ENCODE measurements at regions not wholly inside any gene's neighbourhood (a gene's known extent, or its start where the extent isn't known, plus 50 kb on each side); places are given as distances from the start of the nearest gene placed in this dataset.

DNA sequence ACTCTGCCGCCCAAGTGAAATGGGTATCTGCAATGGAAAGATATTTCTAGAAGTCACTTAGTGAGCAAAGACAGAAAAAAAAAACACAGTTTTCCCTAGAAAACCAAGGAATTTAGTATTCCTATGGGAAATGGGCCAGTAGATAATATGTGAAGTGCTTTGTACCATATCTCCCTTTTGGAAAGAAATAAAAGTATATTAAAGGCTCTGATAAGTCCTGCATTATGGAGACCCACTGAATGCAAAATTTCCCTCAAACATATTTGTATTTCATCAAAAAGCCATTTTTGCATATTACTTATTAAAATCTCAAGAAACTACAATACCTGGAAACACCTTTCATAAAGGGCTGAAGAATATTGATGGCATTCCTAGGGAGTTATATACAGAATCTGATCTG is 51.6 kb upstream of the DYNLRB2 start:
- no peak for DNase-seq

DNA sequence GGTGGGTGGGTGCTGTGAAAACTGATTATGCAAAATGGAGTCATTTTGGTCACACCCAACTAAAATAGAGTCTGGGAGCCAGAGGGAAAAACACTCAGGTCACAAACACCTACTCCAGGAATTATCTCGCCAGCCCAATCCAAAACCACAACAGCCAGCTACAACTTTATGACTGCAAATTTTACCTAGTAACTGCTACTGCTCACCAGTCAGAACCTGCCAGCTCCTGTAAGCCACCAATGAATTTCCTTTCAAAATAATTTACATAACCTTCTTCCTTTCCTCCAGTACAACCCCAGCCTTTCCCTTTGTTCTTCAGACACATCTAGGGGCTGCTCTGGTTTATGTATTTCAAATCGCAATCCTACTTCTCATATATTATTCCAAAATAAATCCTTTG is 52.6 kb upstream of the DYNLRB2 start:
- DNase-seq, result no peak

DNA sequence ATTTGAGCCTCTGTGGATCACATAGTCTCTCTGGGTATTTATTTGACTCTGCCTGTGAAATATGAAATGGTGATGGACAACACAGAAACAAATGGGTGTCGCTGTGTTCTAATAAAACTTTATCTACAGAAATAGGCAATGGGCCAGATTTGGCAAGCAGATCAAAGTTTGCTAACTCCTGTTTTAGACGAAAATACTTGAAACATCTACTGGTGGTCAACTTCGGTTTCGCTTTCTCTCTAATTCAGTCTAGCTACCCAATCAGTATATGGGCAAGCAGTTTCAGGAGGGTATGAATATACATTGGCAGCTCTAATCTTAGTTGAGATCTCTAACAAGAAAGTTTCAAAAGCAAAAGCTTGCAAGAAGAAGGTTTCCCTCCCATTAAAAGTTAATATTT is 60.1 kb upstream of the DYNLRB2 start:
- DNase-seq, result no peak

DNA sequence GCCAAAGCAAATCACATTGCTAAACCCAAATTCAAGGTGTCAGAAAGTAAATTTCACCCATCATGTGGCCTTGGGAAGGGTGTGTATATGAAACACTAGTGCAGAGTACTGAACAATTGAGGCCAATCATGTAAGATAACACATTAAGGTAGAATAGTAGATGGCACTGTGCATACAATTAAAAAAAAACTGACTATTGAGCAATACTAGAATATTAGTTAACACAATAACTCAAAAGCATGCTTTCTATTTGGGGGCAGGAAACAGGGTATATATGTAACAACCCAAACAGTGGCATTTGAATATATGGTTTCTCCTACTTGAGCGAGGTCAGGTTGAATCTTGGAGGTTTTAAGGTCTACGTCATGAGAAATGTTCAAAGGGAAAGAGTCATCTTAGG is 63.0 kb upstream of the DYNLRB2 start:
- DNase-seq, result no peak

DNA sequence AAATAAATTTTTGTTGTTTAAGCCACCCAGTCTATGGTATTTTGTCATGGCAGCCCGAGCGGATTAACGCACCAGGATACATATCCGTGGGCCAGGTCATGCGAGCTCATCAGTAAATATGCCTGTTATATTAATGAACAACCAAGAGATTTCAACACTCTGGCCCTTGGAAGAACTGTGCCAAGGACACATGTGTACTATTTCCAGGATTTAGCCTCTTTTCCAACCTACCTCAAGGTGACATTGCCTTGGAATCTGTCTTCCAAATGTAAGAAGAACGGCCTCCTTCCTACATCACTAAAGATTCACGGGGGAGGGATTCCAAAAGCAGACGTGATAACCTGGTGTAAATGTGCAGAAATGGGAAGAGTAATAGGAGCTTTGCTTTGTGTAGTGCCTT is 72.8 kb upstream of the DYNLRB2 start:
- no peak for DNase-seq

DNA sequence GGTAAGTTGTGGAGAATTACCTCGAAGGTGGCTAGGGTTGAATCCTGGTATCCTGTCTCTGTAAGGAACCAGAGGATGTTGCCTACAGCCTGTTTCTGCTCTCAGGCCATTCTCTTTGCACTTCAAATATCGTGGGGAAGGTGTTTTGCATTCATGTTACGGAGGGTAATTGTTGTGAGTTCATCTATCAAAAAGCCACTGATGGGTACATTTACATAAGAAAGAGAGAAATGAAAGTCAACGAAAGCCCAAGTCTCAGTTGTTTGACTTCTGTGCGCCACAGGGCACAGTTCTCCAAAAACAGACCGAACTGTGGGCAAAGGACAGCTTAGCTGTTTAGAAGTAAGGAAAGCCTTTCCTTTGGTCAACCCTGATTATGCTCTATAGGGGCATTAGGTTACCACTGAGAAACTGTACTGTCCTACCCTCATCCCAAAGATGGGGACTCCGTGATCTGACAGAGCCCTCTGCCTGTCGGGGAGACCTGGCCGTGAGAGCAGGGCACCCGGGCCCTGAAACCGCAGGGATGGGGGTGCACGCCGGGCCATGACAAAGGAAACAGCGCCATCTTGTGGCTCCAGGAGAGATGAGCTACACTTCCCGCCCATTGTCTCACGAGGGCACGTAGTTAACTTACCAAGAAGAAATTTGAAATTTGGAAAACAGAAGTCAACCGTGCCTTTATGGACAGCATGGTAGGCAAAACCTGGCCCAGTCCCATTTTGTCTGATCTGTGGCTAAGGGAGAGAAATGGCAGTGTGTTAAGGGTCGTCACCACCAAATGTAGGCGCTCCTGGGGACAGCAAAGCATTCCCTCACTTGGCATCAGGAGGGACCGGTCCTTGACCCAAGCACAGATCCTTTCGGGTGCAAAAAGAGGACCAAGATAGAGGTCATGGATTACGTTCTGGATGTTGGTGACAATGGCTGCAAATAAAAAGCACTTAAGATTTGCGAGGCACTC is 74.5 kb upstream of the DYNLRB2 start:
- DNase-seq, result peak; percentile 61 to 70

DNA sequence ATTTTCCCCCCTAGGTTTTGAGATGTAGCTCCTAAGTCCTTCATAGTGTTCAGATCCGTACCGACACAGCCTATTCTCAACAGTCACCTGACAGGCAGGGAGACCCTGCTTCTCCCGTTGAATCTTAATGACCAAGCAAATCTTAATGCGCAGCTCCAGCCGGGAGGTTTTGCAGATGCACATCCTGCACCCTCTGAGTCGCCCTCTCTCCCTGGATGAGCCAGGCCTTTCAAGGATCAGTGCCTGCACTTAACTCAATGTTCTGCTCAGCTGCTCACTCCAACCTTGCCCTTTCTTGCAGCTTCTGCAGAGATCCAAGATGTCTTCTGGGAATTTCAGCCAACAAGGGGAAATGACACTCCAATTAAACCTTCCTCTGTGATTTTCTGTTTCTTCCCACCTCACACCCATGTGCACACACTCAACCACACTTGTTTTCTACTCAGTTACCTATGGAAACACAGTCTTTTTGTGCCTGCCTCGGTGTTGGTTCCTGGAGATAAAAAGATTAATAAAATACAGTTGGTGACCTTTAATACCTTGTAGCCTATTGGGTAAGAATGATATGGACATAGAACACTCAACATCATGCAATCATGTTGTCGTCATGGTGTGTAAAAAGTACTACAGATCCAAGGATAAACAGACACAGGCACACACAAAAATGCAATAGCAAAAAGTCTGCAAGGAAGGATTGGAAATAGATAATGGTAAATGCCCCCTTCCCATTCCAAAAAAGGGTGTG is 76.9 kb upstream of the DYNLRB2 start:
- DNase-seq, result no peak

DNA sequence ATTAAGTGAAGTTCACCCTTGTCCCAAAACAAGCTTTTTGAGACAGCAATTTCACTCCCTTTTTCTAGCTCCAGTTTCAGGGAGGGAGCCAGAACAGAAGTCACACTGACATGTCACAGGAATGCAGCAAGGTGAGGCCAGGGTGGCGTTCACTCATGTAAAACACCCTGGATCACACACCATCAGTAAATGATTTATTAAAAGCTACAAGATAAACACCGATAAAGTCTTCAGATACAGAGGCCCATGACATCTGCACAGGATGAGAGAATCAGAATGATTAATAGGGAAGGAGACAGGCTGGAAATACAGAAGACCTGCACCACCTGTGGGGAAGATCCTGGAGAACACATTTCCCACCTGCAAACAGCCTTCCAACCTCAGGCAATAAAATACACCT is 77.5 kb upstream of the DYNLRB2 start:
- no peak for DNase-seq

DNA sequence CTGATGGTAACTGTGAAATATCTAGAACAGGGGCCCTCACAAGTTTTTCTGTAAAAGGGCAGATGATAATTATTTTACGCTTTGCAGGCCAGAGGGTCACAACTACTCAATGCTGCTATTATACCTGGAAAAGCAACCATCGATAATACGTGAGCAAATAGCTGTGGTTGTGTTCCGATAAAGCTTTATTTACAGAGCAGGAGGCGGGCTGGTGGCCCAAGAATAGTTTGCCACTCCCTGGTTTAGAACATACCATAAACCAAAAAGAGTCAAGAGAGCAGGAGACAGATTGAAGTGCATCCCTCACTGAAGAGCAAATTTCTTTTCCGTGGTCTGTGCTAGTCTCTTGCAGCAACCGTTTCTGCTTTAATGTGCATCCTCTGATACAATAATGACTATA is 77.9 kb upstream of the DYNLRB2 start:
- DNase-seq, result no peak

DNA sequence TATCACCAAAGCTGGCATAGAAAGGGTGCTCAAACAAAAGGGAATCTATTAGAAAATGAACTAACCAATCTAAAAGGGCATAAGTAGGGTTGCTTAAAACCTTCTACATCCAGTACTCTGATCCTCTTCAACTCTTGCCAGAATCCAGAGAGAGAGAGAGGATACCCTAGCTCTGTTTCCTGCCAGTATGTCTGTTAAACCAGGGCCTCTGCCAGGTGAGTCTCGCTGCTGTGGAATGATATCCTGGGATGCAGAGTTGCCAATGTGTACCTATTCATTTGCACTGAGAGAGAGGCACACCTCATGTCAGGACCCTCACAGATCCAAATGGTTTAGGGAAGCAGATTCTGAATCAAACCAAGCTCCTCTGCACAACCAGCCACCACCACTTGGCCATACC is 79.8 kb upstream of the DYNLRB2 start:
- DNase-seq, result no peak

DNA sequence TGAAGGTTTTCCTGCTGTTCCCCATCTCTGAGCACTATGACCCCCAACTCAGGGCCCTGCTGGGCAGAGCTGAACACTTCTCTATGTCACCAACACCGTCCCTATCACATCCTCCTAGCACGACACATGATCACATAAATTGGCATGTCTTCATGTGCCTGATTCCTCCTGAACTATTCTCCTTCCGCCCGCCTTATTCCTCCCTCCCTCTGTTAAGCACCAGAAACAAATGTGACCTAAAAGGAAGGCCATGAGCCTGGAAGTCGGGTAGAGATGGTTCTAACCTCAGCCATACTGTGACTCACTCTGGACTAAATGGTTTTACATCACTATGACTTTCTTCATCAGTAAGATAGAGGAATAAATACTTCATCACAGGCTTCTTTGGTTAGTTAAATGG is 80.8 kb upstream of the DYNLRB2 start:
- no peak for DNase-seq

DNA sequence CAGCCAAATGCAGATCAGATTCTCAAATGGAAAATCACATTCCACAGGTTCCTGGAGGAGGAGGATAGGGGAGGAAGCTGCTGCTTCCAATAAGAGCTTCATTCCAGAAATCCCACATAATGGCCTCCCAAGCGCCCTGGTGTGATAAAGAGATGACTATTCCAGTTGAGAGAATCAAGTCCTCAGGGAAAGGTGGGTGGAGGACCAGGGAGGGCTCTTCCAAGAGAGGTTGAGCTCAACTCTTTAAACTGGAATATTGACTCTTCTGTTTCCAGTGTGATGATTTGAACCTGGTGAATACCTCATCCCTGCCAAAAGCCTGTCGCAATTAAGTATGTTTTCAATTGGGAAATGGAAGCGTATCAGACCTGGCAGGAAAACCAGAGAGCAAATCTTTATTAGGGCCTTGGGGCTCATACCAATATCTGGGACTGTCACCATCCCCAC is 81.4 kb upstream of the DYNLRB2 start:
- DNase-seq, result no peak

DNA sequence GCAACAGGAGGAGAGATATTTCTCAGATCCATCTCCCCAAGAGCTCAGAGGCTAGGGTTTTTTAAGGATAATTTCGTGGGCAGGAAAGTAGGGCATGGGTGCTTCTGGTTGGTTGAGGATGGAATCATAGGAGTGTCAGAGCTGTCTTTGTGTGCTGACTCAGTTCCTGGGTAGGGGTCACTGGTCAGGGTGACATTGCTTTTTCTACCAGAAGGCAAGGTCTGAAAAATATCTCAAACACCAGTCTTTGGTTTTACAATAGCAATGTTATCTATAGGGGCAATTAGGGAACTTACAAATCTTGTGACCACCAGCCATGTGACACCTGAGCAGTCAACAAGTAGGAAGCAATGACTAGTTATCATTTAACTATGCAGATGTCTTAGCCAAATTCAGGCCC is 82.9 kb upstream of the DYNLRB2 start:
- DNase-seq, result no peak

DNA sequence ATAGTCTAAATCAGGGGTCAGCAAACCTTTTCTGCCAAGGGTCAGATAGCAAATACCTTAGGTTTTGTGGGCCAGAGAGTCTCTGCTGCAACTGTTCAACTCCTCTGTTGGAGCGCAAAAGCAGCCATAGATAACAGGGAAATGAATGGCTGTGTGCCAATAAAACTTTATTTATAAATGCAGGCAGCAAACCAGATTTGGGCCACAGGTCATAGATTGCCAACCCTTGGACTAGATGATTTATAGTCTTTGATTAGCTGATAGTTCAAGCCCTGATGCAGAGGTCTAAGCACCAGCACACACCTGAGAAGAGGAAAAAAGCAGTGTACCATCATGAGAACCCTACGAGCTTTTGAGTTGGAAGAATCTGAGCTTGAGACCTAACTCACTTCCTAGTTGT is 86.0 kb upstream of the DYNLRB2 start:
- no peak for DNase-seq

DNA sequence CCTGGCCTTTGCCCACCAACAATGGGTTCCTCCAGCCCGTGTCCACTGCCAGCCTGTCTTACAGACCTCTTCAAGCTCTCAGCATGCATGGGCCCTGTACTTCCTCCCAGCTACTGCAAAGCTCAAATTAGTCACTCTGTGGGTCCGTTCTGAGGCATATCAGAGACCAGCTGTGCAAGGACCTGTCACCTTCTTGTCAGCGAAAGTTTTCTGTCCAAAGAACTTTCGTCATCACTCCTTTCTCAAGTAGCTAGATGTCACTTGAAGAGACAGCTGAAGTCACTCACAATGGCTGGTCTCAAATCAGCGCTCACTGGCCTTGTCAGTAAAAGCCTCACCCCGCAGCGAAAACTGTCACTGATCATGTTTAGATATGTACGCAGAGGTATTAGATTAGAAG is 91.4 kb upstream of the DYNLRB2 start:
- DNase-seq, result no peak

DNA sequence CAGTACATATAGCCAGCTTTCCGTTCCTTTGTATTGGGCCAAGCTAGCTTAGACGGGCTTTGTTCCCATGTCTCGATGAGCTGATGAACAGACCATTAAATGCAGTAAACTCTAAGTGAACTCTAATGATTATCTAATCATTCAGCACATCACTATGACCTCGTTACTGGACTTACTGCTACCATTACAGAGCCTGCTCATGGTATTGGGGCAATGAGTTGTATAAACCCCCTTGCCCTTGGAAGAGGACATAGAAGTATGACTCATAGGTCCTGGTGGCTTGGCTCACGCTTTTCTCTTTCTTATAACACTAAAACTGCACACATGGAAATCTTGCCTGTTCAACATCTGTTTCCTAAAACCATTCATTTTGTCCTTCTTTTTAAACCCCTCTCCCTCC is 93.6 kb upstream of the DYNLRB2 start:
- no peak for DNase-seq

DNA sequence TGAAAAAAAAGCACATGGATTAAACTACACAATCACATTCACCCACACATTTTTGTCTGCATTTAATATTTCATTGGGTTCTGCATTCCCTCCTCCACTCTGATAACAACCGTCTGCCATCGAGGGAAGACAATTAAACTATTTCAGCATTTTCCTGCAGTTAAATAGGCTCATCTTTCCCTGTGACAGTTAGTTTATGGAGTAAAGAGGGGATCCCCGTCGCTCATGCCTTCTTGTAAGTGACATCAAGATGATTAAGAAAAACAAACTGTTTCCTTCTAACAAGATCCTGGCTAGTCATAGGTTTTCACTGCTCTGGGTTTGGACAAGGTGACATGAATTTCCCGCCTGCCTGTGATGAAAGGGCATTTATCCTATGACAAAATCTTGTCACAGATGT is 98.0 kb upstream of the DYNLRB2 start:
- DNase-seq, result no peak

DNA sequence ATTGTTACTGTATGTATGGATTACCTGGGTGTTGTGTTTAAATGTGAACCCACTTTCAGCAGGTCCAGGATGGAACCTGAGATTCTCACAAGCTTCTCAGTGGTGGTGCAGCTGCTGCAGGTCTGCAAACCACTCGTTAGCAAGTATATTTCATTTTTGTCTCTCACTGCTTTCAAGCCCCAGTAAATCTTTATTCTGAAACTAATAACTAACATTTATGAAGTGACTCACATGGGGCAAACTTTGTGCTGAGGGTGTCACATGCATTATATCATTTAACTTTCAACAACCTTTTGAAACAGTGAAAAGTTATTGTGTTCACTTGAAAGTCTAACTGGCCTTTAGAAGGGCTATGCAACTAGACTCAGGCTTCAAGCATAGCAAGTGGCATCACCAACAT is 98.9 kb upstream of the DYNLRB2 start:
- no peak for DNase-seq

DNA sequence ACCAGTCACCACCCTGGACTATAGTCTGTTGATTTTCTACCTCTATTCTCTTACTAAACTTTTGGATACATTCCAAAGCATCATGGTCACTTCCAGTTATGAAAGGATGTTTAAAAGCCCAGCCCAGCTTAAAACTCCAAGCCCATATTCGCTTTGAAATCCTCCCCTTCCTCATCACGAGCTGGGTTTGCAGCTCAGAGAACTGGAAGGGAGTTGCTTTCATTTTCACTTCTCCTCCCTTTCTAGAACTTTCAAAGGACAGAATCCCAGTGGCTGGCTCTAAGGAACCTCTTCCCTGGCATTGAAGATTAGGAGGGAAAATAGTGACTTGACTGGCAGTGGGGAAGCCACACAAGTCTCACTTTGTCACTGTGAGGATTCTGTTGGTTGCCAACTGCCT is 100.1 kb upstream of the DYNLRB2 start:
- DNase-seq, result no peak

DNA sequence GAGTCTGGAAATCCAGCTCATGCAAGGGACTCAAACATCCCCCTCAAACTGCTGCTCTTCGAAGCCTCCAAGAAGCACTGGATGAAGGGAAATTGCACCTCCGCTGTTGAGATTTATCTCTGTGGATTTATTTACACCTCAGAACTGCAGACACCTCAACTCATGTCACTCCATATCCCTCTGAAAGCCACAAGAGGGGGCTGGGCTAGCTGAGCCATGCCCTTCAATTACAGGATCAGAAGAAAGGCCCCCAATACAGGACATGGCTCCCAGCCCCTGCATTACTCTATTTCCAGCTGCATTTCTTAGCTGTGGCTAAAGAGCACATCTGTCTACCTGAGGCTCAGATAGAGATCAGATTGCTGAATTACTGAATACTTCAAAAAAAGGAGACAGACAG is 103.1 kb upstream of the DYNLRB2 start:
- no peak for DNase-seq

DNA sequence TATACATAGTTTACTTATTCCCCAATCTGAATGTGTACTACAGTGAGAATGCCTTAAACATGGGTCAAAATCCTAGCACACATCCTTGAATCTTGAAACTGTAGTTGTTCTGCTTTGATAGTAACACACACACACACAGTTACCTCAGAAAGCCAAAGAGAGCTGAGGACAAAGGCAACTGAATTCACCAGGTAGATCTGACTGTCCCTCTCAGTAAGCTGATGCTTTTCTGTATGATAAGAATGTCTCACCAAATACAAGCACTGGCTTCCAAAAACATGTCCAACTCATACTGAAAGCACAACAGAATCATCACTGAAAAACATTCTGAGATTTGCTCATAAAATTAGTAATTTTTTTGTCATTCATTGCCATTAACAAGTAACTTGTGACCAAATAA is 104.3 kb upstream of the DYNLRB2 start:
- no peak for DNase-seq

DNA sequence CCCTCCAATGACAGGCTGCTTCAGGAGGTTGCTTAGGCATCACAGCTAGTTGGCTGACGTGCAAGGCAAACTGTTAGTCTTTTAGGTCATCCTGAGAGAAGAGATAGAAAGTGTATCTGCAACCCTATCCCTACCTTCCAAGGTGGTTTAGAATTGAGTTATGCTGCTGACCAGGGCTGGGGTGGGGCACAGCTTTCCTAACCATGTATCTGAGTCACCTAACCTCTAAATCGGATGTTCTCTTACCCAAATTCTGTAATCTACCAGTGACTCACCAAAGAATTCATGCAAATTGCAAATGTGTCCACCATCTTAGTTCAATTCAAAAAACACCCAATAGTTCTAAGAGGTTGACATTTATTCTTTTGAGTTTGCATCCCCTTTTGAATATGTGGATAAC is 107.2 kb upstream of the DYNLRB2 start:
- no peak for DNase-seq

DNA sequence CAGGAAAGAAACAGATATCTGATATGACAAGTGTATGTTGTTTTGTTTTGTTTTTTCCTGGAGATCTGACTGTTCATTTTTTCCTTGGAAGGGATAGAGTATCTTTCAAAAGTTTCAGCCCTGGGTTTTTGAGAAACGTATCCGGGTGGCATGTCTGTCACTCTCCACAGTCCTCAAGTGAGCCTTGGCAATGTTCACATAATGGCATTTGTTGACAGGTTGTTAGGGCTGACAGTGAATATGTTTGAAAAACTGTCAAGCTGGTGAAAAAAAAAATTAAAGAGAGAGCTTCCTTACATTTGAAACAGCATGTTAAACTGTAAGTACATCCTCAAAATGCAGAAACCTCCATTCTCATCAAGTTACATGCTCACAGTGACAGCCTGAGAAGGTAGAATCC is 113.0 kb upstream of the DYNLRB2 start:
- DNase-seq, result no peak

Measured in stimulated activated CD4-positive, alpha-beta T cell treated with anti-CD3 and anti-CD28 coated beads, Interleukin-2, amount 100 ng/mL, for 48 hours (primary cell).